ENCODE measurements at regions not wholly inside any gene's neighbourhood (a gene's known extent, or its start where the extent isn't known, plus 50 kb on each side); places are given as distances from the start of the nearest gene placed in this dataset.
A peak's percentile ranks its signal among the peaks of the same experiment; 100 is the strongest.

GRCh38 chr5:173451031-173451430 lies 122.8 kb upstream of the STC2 start:
- Histone ChIP-seq H3K4me3 (no peak overlapping the region), H3K9me3 (replicated peaks in 1 of 3) (no peaks in the 10 kb centered on the region), H3K4me1 (replicated peaks in 1 of 2) (peaks cover 0 to 11% of the 10 kb centered on the region in 2 donors), H3K36me3 (replicated peaks in 1 of 2) (no peaks in the 10 kb centered on the region), H3K27ac (peak overlapping the region in 1 of 5 donors; percentile 70), H3K27me3 (no peaks in the 10 kb centered on the region)
- intact Hi-C loops (cut with DNase I) = loop anchor here in 1 of 2 donors (10.0 kb wide), 1 partner anchor 144 kb away; no protein-coding TSS in a partner anchor
- TF ChIP-seq CTCF (IDR thresholded peaks at IDR 0.05) = peak in 4 of 6 experiments; percentile 20 to 39 (median 32)
- no peak for TF ChIP-seq POLR2A (IDR thresholded peaks at IDR 0.05)
- 73 to 84% (median 82%) methylated on average over 4 to 5 of the region's 5 CpGs for WGBS, 4 donors
- peak in 2 of 7 donors; percentile 5 to 32 for DNase-seq

GRCh38 chr5:173450188-173450587 lies 122.0 kb upstream of the STC2 start:
- 83 to 86% (median 83%) methylated on average over 7 of the region's 7 CpGs for WGBS, 4 donors
- Histone ChIP-seq H3K4me3 (no peak overlapping the region), H3K27ac (no peak overlapping the region), H3K9me3 (replicated peaks in 1 of 3) (no peaks in the 10 kb centered on the region), H3K4me1 (replicated peaks in 1 of 2) (peaks cover 0 to 11% of the 10 kb centered on the region in 2 donors), H3K27me3 (no peaks in the 10 kb centered on the region), H3K36me3 (replicated peaks in 1 of 2) (no peaks in the 10 kb centered on the region)
- no peak for DNase-seq
- intact Hi-C loops (cut with DNase I) = loop anchor here in 1 of 2 donors (10.0 kb wide), 1 partner anchor 145 kb away; no protein-coding TSS in a partner anchor
- no peak for TF ChIP-seq POLR2A (IDR thresholded peaks at IDR 0.05)
- TF ChIP-seq CTCF (IDR thresholded peaks at IDR 0.05) = no peak

- H3K27ac ChIP-seq = no peak overlapping the region
- WGBS, 4 donors = 87 to 93% (median 89%) methylated on average over 6 of the region's 6 CpGs
- TF ChIP-seq CTCF (IDR thresholded peaks at IDR 0.05) = no peak
- no peak for TF ChIP-seq POLR2A (IDR thresholded peaks at IDR 0.05)
- H3K9me3 ChIP-seq (replicated peaks in 1 of 3) = no peaks in the 10 kb centered on the region
- H3K27me3 ChIP-seq = no peaks in the 10 kb centered on the region
- peaks cover 0 to 11% of the 10 kb centered on the region in 2 donors for H3K4me1 ChIP-seq (replicated peaks in 1 of 2)
- intact Hi-C loops (cut with DNase I) = no loop called here
- no peak for DNase-seq
- no peaks in the 10 kb centered on the region for H3K36me3 ChIP-seq (replicated peaks in 1 of 2)
- no peak overlapping the region for H3K4me3 ChIP-seq
Measured at GRCh38 chr5:173448856-173449255, 120.6 kb upstream of the STC2 start.

- intact Hi-C loops (cut with DNase I) = no loop called here
Measured at GRCh38 chr5:173443971-173444370, 115.8 kb upstream of the STC2 start.

More at GRCh38 chr5:173443971-173444370, 115.8 kb upstream of the STC2 start:
- Histone ChIP-seq H3K4me1 (replicated peaks in 1 of 2) (no peaks in the 10 kb centered on the region), H3K27ac (no peak overlapping the region), H3K27me3 (no peaks in the 10 kb centered on the region), H3K9me3 (replicated peaks in 1 of 3) (no peaks in the 10 kb centered on the region), H3K36me3 (replicated peaks in 1 of 2) (no peaks in the 10 kb centered on the region), H3K4me3 (no peak overlapping the region)
- WGBS, 4 donors = 85 to 93% (median 87%) methylated on average over 4 of the region's 4 CpGs
- no peak for DNase-seq
- TF ChIP-seq POLR2A (IDR thresholded peaks at IDR 0.05) (no peak), CTCF (IDR thresholded peaks at IDR 0.05) (no peak)

Measured in adrenal gland (tissue), 9 donors.